GM18868 (cell line): ENCODE measurements at regions not wholly inside any gene's neighbourhood (a gene's known extent, or its start where the extent isn't known, plus 50 kb on each side); places are given as distances from the start of the nearest gene placed in this dataset.

Source experiments
- ATAC-seq: cut with Tn5 transposase; IDR thresholded peaks from one replicate; pipeline ENCODE4 v1.9.1; 2021; ENCODE audit warnings: mild to moderate bottlenecking, moderate library complexity; ENCODE audit not compliant: unreplicated experiment

DNA sequence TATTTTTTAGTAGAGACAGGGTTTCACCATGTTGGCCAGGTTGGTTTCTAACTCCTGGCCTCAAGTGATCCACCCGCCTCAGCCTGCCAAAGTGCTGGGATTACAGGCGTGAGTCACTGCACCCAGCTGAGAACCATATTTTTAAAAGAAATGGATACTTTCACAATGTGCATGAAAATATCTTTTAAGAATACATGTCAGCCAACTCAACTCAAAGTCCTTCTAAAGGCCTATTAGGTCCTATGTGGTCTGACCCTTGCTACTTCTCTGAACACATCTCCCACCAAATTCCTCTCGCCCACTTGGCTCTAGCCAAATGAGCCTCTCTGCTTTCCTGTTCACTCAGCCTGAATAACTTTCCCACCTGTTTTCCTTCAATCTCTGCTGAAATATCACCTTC lies 119.6 kb downstream of the MTX2 start:
- ATAC-seq = no peak

- no peak for ATAC-seq
Observed at GRCh38 chr2:176390276-176391147, 121.3 kb downstream of the MTX2 start.

DNA sequence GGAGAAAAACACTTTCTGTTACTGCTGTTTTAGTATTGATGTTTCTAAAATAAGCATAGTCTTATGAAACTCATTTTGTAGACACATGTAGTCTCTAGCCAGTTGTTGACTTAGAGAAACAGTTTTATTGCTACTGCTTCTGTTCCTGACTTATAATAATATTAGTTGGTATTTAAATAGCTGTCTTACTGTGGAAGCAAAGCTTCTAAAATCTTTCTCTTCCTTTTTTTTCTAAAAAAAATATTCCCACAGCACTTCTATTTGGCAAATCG lies 121.8 kb downstream of the MTX2 start:
- ATAC-seq = no peak

DNA sequence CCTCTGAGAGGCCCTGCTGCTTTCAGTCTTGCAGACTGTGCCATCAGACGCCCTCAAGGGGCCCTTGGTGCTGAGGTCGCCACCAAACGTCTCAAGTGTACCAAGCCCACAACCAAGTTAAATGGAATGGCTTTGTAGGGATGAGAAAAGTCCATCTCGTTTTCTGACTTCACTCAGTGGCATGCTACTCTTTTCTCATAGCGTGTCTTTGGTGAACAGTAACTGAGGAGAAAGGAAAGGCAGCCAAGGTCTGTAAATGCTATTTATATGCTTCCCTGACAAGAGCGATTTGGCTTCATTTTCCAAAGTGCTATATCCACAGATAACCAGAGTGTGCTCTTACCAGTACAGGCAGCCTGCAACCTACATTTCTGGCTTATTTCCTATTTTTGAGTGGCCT lies 123.0 kb downstream of the MTX2 start:
- no peak for ATAC-seq

DNA sequence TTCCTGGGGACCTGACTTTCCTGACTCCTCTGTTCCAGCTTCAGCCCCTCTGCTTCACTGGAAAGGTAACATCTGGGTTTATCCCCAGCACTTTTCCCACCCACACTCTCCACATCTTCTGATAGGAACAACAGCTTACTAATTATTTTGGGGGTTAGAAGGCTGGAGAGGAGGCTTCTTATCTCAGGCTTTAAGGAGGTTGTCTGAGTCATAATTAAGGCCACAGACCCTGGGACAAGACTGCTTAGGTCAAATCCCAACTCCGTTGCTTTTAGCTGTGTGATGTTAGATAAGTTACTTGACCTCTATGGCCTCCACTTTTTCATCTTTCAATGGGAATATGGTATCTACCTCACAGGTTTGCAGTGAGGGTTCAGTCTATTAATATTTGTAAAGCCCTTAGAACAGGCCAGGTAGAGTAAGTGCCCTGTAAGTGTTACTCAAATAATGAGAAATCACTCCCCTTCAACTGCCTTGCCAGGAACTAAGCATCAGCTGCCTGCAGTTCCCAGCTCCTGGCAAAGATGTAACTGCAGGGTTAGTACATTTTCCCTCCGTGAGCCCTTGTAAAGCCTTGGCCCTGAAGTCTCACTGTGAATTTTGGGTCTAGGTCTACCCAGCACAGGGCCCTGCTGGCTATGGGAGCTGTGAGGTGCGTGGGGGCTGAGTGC lies 123.6 kb downstream of the MTX2 start:
- no peak for ATAC-seq

DNA sequence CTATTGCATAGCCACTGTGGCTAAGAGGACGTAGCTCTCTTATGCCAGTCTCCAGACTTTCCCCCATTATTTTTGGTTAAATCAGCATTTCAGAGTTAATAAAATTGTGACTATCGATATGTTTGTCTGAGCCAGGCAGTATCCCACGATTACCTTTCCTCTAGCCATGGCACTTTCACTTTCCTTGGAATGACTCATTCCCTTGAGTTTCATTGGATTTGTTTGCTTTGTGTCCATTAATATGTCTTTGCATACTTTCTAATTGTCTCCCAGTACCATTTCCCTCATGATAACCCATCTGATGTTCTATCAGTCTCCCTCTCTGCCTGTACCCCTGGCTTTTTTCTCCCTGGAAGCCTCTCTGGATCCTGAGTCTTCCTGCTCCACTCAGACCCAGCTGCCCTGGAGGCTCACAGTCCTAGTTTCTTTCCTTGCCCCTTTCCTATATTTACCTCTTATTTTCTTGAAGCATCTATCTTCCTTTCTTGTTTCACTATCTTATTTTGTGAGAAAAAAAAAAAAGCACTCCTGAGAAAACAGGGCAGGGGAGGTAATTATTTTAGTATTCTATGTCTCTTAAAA lies 126.1 kb downstream of the MTX2 start:
- ATAC-seq = no peak

DNA sequence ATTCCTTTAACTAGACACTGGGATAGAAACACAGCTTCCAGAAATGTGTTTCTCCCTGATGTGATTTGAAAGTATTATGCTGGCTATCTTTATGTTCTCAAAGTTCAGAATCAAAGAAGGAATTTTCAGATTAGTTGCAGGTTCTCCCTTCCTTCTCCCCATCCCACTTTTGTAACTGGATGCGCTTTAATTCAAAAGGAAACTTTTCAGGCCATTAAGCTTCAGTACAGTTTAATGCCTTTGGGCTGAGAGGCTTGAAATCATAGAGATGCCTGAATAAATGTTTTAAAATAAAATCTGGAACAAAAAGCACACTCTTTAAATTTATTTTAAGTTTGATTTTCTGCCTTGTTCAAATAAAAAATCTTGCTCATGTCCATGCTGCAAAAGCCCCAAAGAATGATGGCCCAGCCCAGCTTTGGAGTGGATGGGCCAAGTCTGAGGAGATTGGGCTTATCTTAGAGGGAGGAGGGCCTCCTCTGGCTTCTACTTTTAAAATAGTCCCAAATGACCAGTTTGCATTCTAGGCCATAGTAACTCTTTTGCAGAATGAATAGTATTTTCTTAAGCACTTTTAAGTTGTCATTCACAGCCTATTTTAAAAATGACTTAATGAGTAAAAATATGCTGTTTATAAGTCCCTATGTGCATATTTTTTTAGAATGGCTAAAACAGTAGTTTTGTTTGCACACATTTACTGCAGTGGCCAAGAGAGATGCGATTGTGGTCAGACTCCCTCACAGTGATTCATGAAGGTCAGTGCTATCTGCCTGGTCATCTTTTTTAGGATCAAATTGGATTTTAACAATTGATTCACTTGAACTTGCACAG lies 129.2 kb downstream of the MTX2 start:
- no peak for ATAC-seq

GRCh38 chr2:176399074-176399598 lies 129.9 kb downstream of the MTX2 start:
- ATAC-seq = no peak

GRCh38 chr2:176405477-176405876 lies 136.2 kb downstream of the MTX2 start:
- ATAC-seq = no peak

DNA sequence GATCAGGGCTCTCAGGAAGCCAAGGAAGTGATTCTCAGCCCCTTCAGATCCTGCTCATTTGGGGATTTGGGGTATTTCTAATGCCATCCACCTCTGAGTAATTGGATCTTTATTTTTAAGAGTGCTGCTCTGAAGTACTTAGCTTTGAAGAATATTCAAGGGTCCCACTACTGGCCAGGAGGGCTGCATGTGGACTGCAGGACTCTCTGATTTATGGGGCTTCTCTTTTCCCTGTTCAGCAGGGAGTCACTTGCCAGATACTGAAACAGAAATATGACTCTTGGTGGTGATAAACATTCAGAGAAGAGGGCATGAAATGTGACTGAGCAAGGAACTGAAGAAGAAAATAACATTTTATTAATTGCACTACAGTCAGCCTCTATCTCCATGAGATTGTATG lies 138.5 kb downstream of the MTX2 start:
- no peak for ATAC-seq

DNA sequence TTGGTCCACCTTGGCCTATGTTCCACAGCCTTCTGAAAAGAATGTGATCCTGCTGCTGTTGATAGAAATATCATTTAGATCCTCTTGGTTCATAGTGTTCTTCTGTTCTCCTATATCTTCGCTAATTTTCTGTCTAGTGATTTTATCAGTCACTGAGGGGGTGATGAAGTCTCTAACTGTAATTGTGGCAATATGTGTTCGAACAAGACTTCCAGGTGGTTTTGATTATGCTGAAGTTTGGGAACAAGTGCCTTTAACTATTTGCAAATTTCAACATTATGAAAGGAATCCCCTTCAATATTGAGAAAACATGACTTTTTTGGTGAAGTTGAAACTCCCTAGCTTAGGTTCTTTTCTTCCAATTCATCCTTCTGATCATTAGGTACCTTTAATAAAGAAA lies 140.4 kb downstream of the MTX2 start:
- ATAC-seq = no peak

DNA sequence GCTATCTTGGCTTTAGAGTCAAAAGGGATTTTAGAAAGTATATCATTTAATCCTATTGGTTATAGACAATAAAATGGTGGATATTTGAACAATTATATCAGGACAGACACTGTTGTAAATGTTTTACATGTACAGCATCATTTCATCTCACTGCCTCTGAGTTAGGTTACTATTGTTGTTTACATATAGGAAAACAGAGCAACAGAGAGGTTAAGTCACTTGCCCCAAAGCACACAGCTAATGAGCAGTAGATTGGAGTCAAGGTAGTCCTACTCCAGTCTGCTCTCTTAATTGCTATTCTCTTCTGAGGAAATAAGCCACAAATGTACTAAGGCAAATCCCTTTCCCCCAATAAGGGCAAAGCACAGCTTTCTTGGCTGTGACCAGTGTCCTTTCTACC lies 142.9 kb downstream of the MTX2 start:
- ATAC-seq = no peak

DNA sequence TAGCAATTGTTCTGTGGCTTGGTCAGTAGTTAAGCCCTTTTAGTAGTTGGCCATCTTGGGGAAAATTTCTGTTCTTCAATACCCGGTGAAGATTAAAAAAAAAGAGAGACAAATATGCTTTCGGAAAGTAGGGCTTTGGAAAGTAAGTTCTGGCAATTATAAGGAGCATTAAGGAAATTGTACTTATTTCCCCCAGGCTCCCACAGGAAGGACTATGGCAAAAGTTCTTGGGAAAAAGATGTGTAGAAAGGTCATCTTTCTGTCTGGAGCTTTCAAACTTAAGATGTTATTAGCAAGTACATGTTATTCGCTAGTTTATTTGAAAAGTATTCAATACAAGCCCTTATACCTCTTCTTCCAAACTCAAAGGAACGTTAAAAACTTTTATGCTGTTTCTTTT lies 144.5 kb downstream of the MTX2 start:
- no peak for ATAC-seq

- no peak for ATAC-seq
Observed at GRCh38 chr2:176414641-176415040, 145.4 kb downstream of the MTX2 start.

- no peak for ATAC-seq
Observed at GRCh38 chr2:176415174-176415895, 146.1 kb downstream of the MTX2 start.

DNA sequence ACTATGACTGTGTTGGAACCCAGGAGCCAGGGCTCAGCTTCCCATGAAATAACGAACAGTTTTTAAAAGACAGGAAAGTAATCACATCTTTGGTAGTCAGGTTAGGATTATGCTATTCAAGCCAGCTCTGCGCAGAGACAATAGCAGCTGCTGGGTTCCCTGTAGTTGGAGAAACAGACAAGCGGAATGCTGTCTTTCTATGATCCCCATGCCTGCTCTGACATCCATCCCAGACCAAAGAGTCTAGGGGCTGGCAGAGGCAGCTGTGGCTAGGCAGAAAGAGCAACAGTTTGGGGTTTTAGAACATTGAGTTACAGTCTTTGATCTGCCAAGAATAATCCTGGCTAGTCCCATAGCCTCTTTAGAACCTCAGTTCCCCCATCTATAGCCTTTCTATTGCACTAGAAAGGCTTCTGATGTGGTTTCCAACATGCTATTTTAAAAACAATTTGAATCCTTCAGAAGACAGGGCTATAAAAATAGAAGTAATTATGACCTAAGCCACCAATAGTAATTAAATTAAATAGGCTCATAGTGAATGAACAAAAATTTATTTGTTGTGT lies 146.8 kb downstream of the MTX2 start:
- no peak for ATAC-seq

GRCh38 chr2:176418768-176419167 lies 149.5 kb downstream of the MTX2 start:
- no peak for ATAC-seq

DNA sequence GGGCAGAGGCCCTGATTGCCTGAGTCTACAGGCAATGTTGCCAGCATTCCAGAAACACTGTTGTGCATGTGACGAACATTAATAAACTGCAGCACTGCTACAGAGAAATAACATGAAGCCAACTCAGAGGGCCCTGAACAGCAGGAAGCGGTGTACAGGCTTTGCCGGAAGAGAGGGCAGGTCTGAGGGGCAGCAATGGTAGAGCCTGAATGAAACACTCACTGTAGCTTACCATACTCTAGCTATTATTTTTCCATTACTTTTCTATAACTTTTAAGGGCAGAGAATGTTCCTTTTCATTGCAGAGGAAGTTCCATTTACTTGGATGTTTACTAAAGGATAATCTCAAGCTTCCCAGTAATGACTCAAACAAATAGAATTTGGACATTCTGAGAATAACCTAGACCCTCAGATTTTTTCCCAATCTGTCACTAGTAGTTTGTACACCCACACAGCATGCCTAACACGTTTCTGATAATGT lies 150.4 kb downstream of the MTX2 start:
- ATAC-seq = no peak

DNA sequence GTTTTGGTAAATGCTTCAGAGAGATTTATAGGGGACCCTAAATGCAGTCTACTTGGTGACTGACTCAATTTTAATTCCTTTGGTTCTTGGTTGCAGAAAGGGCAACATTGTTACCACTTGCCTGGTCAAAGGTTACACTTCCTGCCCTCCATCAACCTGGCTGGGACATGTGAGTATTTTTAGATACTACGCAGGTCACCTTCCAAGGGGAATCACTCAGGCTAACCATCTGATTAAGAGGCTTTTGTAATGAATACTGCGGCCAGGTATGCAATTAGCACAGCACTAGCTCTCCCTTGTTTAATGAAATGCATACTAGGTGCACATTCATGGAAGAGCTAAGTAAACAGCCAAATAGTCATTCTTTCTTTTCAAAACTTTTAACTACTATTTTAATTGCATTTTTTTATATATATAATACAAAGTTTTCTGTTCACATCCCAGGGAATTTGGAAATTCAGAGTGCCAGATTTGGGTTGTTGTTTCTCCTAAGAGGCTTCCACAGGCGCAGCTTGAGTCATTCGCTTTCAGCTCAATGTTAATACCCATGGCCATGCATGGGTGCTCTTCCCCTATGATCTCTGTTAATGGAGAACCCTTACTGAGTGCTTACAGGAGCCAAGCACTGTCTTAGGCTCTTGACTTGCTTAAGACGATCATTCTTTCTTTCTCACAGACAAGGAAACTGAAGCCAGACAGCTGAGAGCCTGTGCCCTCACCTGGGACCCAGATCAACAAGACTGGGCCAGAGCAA lies 152.2 kb downstream of the MTX2 start:
- ATAC-seq = no peak
